ENCODE measurements at regions not wholly inside any gene's neighbourhood (a gene's known extent, or its start where the extent isn't known, plus 50 kb on each side); places are given as distances from the start of the nearest gene placed in this dataset.

DNA sequence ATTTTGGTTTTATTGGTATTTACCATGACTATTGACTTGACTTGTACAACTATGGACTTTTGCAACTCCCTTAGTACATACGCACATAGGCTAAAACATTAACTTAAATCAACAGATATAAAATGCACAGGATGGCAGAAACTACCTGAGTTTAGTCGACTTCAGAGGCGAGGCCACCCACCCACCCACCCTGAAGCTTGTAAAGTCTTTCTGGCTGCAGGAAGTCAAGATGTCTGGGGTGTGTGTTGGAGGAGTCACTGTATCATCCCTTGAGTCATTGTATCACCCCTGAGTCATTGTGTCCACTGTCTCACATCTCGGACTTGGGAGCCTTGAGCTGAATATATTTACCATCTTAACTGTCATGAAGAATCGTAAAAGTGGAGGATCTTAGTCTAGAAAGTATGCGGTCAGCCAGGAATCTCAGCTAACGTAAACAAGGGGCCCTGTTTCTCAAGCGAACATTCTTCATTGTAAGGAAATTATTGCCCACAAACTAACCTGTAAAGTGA, 140.0 kb upstream of the ST6GAL2 start:
- peaks cover 6% of the 10 kb centered on the region; the same call in 1 of the 2 replicates for H3K36me3 Mint-ChIP-seq (ENCODE audit: low read depth)
- TF ChIP-seq, protein P1, sequence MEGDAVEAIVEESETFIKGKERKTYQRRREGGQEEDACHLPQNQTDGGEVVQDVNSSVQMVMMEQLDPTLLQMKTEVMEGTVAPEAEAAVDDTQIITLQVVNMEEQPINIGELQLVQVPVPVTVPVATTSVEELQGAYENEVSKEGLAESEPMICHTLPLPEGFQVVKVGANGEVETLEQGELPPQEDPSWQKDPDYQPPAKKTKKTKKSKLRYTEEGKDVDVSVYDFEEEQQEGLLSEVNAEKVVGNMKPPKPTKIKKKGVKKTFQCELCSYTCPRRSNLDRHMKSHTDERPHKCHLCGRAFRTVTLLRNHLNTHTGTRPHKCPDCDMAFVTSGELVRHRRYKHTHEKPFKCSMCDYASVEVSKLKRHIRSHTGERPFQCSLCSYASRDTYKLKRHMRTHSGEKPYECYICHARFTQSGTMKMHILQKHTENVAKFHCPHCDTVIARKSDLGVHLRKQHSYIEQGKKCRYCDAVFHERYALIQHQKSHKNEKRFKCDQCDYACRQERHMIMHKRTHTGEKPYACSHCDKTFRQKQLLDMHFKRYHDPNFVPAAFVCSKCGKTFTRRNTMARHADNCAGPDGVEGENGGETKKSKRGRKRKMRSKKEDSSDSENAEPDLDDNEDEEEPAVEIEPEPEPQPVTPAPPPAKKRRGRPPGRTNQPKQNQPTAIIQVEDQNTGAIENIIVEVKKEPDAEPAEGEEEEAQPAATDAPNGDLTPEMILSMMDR (IDR thresholded peaks at IDR 0.05), result no peak
- DNase-seq, result peak; percentile 93
- no peak overlapping the region; the same call in 1 of the 2 replicates for H3K4me3 Mint-ChIP-seq
- peaks cover 3% of the 10 kb centered on the region for H3K27me3 Mint-ChIP-seq (ENCODE audit: insufficient read depth)
- peaks cover 27% of the 10 kb centered on the region for H3K4me1 Mint-ChIP-seq (ENCODE audit: low read depth)
- no peaks in the 10 kb centered on the region for H3K9me3 Mint-ChIP-seq
- H3K27ac Mint-ChIP-seq, result peak overlapping the region; percentile 44; the same call in 1 of the 2 replicates

DNA sequence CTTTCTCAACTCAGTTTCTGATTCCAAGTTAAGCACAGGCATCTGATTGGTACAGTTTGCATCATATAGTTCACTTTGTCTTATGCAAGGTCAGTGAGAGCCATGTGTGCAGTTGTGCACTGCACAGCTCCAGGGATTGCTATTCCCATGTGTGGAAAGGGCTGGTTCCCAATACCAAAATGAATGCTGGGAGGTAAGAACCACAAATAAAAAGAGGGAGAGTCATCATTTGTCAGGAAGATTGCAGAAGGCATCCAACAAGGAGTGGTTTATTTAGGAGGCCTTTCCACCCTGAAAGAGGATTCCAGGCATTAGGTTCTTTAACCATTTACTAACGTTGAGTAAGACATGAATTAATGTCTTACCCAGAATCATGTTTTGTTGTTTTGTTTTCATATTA, 141.2 kb upstream of the ST6GAL2 start:
- no peak for DNase-seq
- Mint-ChIP-seq H3K27ac (no peak overlapping the region), H3K27me3 (ENCODE audit: insufficient read depth) (peaks cover 3% of the 10 kb centered on the region), H3K9me3 (no peaks in the 10 kb centered on the region), H3K4me3 (no peak overlapping the region), H3K36me3 (ENCODE audit: low read depth) (peaks cover 6% of the 10 kb centered on the region; the same call in 1 of the 2 replicates), H3K4me1 (ENCODE audit: low read depth) (peaks cover 27% of the 10 kb centered on the region)
- TF ChIP-seq, protein P1 (IDR thresholded peaks at IDR 0.05), result no peak

DNA sequence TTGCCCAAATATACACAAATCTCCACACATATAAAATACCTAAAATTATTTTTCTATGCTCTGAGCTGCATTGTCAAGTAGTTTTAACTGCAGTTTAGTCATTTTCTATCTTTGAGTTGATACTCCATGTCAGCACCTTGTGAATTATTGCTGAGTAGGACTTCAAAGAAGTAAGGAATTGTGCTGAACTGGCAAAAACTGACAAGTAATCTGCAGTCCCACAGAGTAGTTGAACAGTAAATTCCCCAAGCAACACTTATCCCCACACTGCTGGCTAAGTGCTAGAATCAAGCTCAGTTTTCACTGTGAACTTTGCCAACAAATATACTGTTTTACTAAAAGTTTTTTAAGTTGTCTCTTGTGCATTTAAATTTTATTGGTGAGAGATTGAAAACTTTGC, 141.8 kb upstream of the ST6GAL2 start:
- peaks cover 3% of the 10 kb centered on the region for H3K27me3 Mint-ChIP-seq (ENCODE audit: insufficient read depth)
- H3K4me1 Mint-ChIP-seq (ENCODE audit: low read depth), result peaks cover 27% of the 10 kb centered on the region

DNA sequence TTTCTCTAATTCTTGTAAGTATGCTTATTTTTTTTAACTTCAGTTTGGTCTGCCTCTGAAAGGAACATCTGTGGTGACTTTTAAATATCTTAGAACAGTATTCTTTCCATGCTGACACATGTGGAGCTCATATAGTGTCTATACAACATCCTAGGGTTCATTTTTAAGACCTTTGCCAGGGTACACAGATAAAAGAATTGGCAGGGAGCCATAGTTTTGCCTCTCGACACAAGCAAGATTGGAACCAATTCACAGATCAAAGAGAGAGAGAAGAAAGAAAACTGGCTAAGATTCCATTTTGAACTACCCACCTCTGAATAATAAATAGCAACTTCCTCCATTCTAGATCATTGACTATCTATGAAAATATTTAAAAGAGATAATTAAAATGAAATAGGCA, 142.7 kb upstream of the ST6GAL2 start:
- Mint-ChIP-seq H3K9me3 (no peaks in the 10 kb centered on the region), H3K4me1 (ENCODE audit: low read depth) (peaks cover 27% of the 10 kb centered on the region), H3K27ac (no peak overlapping the region), H3K36me3 (ENCODE audit: low read depth) (peaks cover 6% of the 10 kb centered on the region; the same call in 1 of the 2 replicates), H3K4me3 (no peak overlapping the region), H3K27me3 (ENCODE audit: insufficient read depth) (no peaks in the 10 kb centered on the region; the same call in 1 of the 2 replicates)
- DNase-seq, result no peak
- TF ChIP-seq, protein P1 (IDR thresholded peaks at IDR 0.05), result no peak

More for the DNA sequence above, 141.8 kb upstream of the ST6GAL2 start:
- Mint-ChIP-seq H3K4me3 (no peak overlapping the region), H3K9me3 (no peaks in the 10 kb centered on the region), H3K27ac (no peak overlapping the region), H3K36me3 (ENCODE audit: low read depth) (peaks cover 6% of the 10 kb centered on the region; the same call in 1 of the 2 replicates)
- TF ChIP-seq, protein P1 (IDR thresholded peaks at IDR 0.05), result no peak
- no peak for DNase-seq

DNA sequence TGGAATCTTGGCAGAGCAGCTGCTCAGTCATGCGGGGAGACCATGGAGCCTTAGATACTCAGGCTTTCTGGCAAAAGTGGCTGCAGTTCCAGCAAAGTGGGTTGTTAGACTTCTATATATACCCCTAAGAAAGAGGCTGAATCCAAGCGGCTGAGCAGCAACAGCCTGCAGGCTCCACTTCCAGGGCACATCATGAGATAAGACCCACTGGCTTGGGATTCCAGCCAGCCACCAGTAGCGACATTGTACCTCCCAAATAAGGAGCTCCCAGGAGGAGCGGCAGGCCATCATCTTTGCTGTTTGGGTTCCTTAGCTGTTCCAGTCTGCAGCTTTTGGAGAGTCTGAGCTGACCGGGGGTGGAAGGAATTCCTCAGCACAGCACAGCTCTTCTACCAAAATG, 150.3 kb upstream of the ST6GAL2 start:
- TF ChIP-seq, protein P1 (IDR thresholded peaks at IDR 0.05), result no peak
- peaks cover 15% of the 10 kb centered on the region for H3K27me3 Mint-ChIP-seq (ENCODE audit: insufficient read depth)
- H3K36me3 Mint-ChIP-seq (ENCODE audit: low read depth), result no peaks in the 10 kb centered on the region
- no peak overlapping the region for H3K4me3 Mint-ChIP-seq
- H3K27ac Mint-ChIP-seq, result no peak overlapping the region
- no peaks in the 10 kb centered on the region; the same call in 1 of the 2 replicates for H3K4me1 Mint-ChIP-seq (ENCODE audit: low read depth)
- DNase-seq, result no peak
- H3K9me3 Mint-ChIP-seq, result peaks cover 4% of the 10 kb centered on the region; the same call in 1 of the 2 replicates

Measured in HFFc6 (cell line).